ENCODE measurements at regions not wholly inside any gene's neighbourhood (a gene's known extent, or its start where the extent isn't known, plus 50 kb on each side); places are given as distances from the start of the nearest gene placed in this dataset.

DNA sequence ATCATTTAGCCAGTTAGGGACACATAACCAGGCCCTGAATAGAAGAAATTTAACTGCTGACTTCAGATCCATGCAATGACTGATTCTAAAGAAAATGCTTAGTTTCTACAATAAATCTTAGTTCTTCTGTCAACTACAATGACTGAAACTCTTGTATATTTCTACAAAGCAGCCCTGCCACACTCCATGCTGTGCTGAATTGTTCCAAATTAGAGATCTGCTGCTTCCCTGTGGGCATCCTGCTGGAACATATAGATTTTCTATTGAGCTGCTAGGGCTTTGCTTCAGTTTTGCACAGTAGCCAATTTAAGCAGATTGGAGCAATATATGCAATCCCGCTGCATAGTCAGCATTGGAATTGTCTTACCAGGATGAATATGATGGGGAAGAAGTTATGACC is 312.8 kb upstream of the SMIM31 start:
- no peak for DNase-seq

GRCh38 chr4:164442180-164442579 is 311.8 kb upstream of the SMIM31 start:
- DNase-seq: no peak

DNA sequence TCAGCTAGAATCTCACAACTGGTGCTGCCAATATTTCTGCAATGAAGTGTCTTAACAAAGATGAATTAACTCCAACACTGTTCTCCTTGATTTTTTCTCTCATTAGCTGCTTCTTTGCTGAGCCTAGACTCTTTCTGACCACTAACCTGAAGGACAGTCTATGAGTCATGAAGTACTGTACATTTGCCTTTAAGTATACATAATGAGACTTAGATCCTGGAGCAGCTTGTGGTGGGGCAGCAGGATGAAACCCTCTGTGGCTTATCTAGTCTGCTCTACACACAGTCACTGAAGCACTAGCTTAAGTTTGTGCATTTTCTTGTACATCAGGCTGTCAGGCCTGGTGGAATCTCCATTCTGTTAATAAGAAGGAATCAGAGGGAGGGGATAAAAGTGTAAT is 307.4 kb upstream of the SMIM31 start:
- DNase-seq: peak; percentile 16

- DNase-seq: no peak
These were observed 292.0 kb upstream of the SMIM31 start for GRCh38 chr4:164461901-164462300.

- DNase-seq: no peak
These were observed 291.5 kb upstream of the SMIM31 start for GRCh38 chr4:164462471-164462870.

- no peak for DNase-seq
These were observed 289.6 kb upstream of the SMIM31 start for GRCh38 chr4:164464313-164464712.

DNA sequence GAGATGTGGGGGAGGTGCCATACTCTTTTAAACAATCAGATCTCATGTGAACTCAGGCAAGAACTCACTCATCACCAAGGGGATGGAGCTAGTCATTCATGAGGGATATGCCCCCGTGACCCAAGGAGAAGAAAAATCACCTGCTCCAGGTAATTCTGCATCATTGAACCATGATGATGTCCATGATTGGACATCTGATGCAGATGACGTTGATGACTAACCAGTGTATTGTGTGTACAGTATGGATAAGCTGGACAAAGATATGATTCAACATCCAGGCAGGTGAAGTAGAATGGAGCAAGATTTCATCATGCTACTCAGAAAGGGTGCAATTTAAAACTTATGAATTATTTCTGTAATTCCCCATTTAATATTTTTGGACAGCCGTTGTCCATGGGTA is 286.4 kb upstream of the SMIM31 start:
- DNase-seq: no peak

- DNase-seq: no peak
These were observed 272.4 kb upstream of the SMIM31 start for GRCh38 chr4:164481306-164482091.

DNA sequence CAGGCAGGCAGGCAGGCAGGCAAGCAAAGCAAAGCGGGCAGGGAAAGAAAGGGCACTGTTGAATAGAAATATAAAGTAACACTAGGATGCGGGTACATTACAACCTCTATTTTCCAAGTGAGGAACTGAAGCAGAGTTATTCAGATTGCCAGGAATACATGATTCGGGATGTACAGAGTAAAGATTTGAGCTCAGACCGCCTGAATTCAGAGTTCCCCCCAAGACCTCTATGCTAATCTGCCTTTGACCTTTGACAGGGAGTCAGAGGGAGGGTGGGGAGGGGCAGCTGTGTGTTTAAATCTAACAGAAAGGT is 271.9 kb upstream of the SMIM31 start:
- no peak for DNase-seq

DNA sequence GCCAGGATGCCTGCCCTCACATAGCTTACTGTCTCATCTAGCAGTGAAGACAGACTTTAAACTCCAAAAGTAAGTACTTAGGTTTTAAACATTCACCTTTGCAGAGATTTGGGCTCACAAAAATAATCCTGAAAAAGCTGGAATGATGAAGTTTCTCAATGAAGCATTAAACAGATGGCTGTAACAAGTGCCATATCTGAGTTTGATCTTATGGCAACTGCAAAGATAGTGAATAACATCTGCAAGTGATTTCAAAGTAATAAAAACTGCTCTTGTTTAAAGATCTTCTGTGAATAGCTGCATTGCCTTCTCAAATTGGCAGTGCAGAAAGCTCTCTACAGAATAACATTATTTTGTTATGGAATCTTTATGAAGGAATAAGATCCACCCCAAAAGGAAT is 271.2 kb upstream of the SMIM31 start:
- no peak for DNase-seq

- no peak for DNase-seq
These were observed 270.2 kb upstream of the SMIM31 start for GRCh38 chr4:164483711-164484110.

- DNase-seq: no peak
These were observed 269.4 kb upstream of the SMIM31 start for GRCh38 chr4:164484551-164484950.

- DNase-seq: no peak
These were observed 268.8 kb upstream of the SMIM31 start for GRCh38 chr4:164485136-164485535.

DNA sequence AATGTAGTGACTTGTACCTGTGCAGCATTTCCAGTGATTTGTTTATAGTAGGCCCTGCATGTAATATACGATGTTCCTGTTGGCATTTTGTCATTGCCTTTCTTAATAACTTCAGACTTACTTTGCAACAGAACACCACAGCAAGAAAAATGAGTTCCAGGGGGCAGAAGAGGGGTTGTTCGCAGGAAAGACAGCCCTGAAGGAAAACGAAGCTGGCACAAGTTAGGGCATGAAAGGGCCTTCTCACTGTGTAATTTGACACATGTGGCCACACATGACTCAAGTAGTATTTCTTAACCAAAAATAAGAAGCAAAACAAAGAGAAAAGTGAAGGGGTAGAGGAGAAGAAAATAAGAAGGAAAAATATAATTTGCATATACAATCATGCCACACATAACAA is 265.8 kb upstream of the SMIM31 start:
- no peak for DNase-seq

- DNase-seq: no peak
These were observed 252.9 kb upstream of the SMIM31 start for GRCh38 chr4:164501074-164501473.

- DNase-seq: no peak
These were observed 250.1 kb upstream of the SMIM31 start for GRCh38 chr4:164503874-164504273.

DNA sequence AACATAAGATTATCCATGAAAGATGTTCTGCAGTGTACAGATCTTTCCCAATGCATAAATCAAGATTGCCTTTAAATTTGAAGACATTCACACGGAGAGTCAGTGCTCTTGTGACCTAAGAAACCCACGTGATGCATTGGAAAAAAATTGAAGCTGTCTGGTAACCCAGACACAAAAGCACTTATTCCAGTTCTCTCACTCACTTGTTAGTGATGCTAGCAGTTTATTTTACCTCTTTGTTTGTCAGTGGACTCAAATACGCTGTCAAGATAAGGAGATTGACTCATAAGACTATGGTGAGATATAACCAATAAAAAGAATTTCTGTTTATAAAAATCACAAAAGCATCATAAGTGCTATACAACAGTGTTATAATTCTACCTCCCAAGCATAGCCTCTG is 245.8 kb upstream of the SMIM31 start:
- DNase-seq: no peak

GRCh38 chr4:164508771-164509170 is 245.2 kb upstream of the SMIM31 start:
- no peak for DNase-seq

GRCh38 chr4:164509951-164510350 is 244.0 kb upstream of the SMIM31 start:
- peak; percentile 39 for DNase-seq

DNA sequence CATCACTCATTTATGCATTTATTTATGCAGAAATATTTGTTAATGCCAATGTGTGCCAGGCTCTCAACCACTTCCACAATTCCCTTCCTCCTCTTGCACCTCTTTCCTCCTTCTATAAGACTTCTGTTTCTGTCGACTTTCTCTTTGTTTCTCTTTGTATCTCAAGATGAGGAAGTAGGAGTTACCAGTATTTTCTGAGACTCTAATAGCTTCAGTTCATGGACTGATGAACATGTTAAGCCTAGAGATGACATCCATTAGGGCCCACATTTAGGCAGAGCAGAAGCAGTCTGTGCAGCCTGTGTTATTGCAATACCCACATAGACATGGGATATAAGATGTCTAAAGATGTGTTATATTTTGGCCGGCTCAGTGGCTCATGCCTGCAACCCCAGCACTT is 241.8 kb upstream of the SMIM31 start:
- DNase-seq: no peak

DNA sequence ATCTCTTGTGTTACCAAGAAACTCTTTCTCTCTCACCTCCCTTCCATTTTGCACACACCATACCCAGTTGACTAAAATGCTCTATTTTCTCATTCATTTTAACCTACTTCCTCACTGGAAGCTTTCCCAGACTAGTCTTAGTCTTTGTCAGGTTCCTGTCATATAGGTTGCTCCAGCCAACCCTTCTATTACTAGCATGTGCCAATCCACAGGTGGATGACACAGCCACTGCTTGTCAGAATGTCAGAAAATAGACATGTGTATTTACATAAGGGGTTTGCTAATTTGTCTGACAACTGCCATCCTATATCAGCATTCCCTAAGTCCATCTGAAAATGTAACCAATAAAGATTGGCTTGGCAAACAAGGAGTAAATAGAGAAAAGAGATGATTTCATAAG is 239.2 kb upstream of the SMIM31 start:
- no peak for DNase-seq

- no peak for DNase-seq
These were observed 229.1 kb upstream of the SMIM31 start for GRCh38 chr4:164524789-164525188.

DNA sequence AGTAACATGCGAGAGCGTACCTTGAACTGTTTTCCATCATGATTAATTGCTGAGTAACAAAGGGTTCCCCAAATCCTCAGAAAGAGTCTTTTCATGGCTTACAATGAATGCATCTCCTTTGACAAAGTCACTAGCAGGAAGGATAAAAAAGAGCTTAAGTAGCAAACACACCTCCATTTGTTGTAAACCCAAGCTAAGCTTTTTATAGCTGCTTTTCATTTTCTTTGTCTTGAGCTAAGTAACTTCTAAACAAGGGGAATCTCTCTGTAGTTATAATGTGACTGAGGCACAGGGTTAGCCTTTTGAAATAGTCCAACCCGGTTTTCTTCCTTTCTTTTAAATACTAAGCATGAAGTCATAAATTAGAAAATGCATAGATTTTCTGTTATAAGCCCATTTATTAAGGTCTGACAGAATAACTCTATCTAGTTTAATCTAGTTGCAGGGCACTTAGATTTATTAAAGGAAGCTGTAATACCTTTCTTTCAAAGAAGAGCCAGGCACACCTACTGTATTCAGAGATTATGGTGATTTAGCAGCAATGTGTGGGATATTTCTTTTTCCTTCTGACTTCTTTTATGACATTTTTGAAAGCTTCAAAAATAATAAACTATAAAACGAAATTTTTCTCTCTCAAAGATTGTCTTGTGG is 226.9 kb upstream of the SMIM31 start:
- DNase-seq: peak; percentile 62

DNA sequence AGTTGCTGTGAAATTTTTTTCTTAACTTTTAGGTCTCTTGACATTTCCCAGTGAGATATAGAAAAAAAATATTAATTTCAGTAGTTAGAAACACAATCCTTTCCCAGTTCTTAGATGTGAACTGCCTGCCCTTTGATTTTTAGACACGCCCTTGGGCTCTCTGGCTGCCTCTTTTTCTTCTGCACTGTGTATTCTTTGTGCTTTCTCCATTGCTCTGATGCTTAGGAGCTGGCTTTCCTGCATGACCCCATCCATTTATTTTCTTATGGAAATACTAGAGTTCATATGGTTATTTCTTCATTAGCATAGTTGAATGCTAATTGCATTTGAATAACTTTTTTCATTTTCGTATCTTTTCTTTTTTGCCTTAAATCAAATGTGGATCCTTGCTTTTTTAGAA is 224.9 kb upstream of the SMIM31 start:
- no peak for DNase-seq

DNA sequence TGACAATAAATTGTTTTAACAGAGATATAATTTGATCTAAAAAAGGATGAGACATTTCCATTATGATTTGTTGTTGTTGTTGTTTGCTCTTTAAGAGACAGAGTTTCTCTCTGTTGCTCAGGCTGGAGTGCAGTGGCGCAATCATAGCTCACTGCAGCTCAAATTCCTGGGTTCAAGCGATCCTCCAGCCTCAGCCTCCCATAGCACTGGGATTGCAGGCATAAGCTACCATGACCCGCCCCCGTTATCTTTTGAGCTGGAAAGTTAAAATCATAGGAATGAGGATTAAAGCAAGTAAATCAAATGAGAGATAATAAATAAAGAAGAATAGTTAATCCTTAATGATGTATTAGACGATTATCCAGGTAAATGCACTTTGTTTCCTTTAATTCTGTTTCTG is 224.4 kb upstream of the SMIM31 start:
- DNase-seq: peak; percentile 67
